ENCODE measurements at regions not wholly inside any gene's neighbourhood (a gene's known extent, or its start where the extent isn't known, plus 50 kb on each side); places are given as distances from the start of the nearest gene placed in this dataset.

GRCh38 chr2:43088143-43089073, 138.0 kb downstream of the ZFP36L2 start:
- TF ChIP-seq GABPA (IDR thresholded peaks at IDR 0.05; ENCODE audit: low read depth) = no peak
- no peak overlapping the region for H3K27ac ChIP-seq (replicated peaks)
- no peak overlapping the region for H3K4me3 ChIP-seq (replicated peaks; ENCODE audit: insufficient read depth, low read length)
- H3K27me3 ChIP-seq (ENCODE audit: insufficient read depth, poor library complexity, severe bottlenecking) = no peaks in the 10 kb centered on the region
- no peak for DNase-seq (ENCODE audit: low read depth in 1 of 2, low spot score in 1 of 2)

- no peak for TF ChIP-seq POLR2AphosphoS5 (IDR thresholded peaks at IDR 0.05; ENCODE audit: low read depth)
- no peak for TF ChIP-seq GABPA (IDR thresholded peaks at IDR 0.05; ENCODE audit: low read depth)
- TF ChIP-seq SPI1 (IDR thresholded peaks at IDR 0.05; ENCODE audit: borderline replicate concordance, low read depth) = no peak
- TF ChIP-seq REST (IDR thresholded peaks at IDR 0.05; ENCODE audit: insufficient replicate concordance, low read depth) = no peak
- TF ChIP-seq CTCF (IDR thresholded peaks at IDR 0.05; ENCODE audit: insufficient read depth, low read length) = no peak
- peak in 1 of 2 experiments; percentile 31 for DNase-seq (ENCODE audit: low read depth in 1 of 2, low spot score in 1 of 2)
- no peaks in the 10 kb centered on the region for H3K27me3 ChIP-seq (ENCODE audit: insufficient read depth, poor library complexity, severe bottlenecking)
- no peak overlapping the region for H3K4me3 ChIP-seq (replicated peaks; ENCODE audit: insufficient read depth, low read length)
- no peak overlapping the region for H3K27ac ChIP-seq (replicated peaks)
Observed at GRCh38 chr2:43087413-43087812, 139.0 kb downstream of the ZFP36L2 start.

GRCh38 chr2:43086451-43087221, 139.8 kb downstream of the ZFP36L2 start:
- H3K4me3 ChIP-seq (replicated peaks; ENCODE audit: insufficient read depth, low read length) = no peak overlapping the region

GRCh38 chr2:43085929-43086328, 140.5 kb downstream of the ZFP36L2 start:
- H3K27me3 ChIP-seq (ENCODE audit: insufficient read depth, poor library complexity, severe bottlenecking) = no peaks in the 10 kb centered on the region
- TF ChIP-seq GABPA (IDR thresholded peaks at IDR 0.05; ENCODE audit: low read depth) (no peak), REST (IDR thresholded peaks at IDR 0.05; ENCODE audit: insufficient replicate concordance, low read depth) (no peak), CTCF (IDR thresholded peaks at IDR 0.05; ENCODE audit: insufficient read depth, low read length) (no peak), POLR2AphosphoS5 (IDR thresholded peaks at IDR 0.05; ENCODE audit: low read depth) (no peak), SPI1 (IDR thresholded peaks at IDR 0.05; ENCODE audit: borderline replicate concordance, low read depth) (no peak)
- no peak overlapping the region for H3K4me3 ChIP-seq (replicated peaks; ENCODE audit: insufficient read depth, low read length)
- no peak overlapping the region for H3K27ac ChIP-seq (replicated peaks)
- DNase-seq (ENCODE audit: low read depth in 1 of 2, low spot score in 1 of 2) = no peak

More at GRCh38 chr2:43086451-43087221, 139.8 kb downstream of the ZFP36L2 start:
- Histone ChIP-seq H3K27ac (replicated peaks) (no peak overlapping the region), H3K27me3 (ENCODE audit: insufficient read depth, poor library complexity, severe bottlenecking) (no peaks in the 10 kb centered on the region)
- TF ChIP-seq GABPA (IDR thresholded peaks at IDR 0.05; ENCODE audit: low read depth) (no peak), SPI1 (IDR thresholded peaks at IDR 0.05; ENCODE audit: borderline replicate concordance, low read depth) (peak; percentile 33; the same call in 1 of the 2 replicates), POLR2AphosphoS5 (IDR thresholded peaks at IDR 0.05; ENCODE audit: low read depth) (no peak)
- no peak for DNase-seq (ENCODE audit: low read depth in 1 of 2, low spot score in 1 of 2)
